GM06990 (cell line): ENCODE measurements at regions not wholly inside any gene's neighbourhood (a gene's known extent, or its start where the extent isn't known, plus 50 kb on each side); places are given as distances from the start of the nearest gene placed in this dataset.

Experiments
- DNase-seq: peaks from one replicate; pipeline ENCODE4 v3.0.0-alpha.2; 2011; ENCODE audit not compliant: insufficient read length; ENCODE audit errors: extremely low read depth
- H3K27me3 ChIP-seq: replicated peaks from 2 replicates; pipeline ENCODE4 v1.6.0; 2011; ENCODE audit warnings: low read length; ENCODE audit not compliant: control insufficient read depth, insufficient read depth
- H3K36me3 ChIP-seq: 2 replicates; pipeline ENCODE4 v1.5.1; 2011; ENCODE audit warnings: low read length; ENCODE audit not compliant: control insufficient read depth, insufficient read depth
- H3K4me3 ChIP-seq: replicated peaks from 2 replicates; pipeline ENCODE4 v1.5.1; 2011; ENCODE audit warnings: low read depth, mild to moderate bottlenecking, control low read depth, low read length
- TF ChIP-seq, protein P1 (sequence below): IDR thresholded peaks from 2 replicates; pipeline ENCODE4 v1.5.1; 2011; ENCODE audit warnings: low read length, control low read depth, mild to moderate bottlenecking, inconsistent platforms; ENCODE audit not compliant: insufficient read depth, poor library complexity, severe bottlenecking

- Histone ChIP-seq H3K27me3 (no peaks in the 10 kb centered on the region), H3K36me3 (no peaks in the 10 kb centered on the region), H3K4me3 (no peak overlapping the region)
- TF ChIP-seq, protein P1, sequence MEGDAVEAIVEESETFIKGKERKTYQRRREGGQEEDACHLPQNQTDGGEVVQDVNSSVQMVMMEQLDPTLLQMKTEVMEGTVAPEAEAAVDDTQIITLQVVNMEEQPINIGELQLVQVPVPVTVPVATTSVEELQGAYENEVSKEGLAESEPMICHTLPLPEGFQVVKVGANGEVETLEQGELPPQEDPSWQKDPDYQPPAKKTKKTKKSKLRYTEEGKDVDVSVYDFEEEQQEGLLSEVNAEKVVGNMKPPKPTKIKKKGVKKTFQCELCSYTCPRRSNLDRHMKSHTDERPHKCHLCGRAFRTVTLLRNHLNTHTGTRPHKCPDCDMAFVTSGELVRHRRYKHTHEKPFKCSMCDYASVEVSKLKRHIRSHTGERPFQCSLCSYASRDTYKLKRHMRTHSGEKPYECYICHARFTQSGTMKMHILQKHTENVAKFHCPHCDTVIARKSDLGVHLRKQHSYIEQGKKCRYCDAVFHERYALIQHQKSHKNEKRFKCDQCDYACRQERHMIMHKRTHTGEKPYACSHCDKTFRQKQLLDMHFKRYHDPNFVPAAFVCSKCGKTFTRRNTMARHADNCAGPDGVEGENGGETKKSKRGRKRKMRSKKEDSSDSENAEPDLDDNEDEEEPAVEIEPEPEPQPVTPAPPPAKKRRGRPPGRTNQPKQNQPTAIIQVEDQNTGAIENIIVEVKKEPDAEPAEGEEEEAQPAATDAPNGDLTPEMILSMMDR, result no peak
- DNase-seq, result no peak
Observed at GRCh38 chr11:31879681-31880080, 68.6 kb upstream of the PAX6 start.

DNA sequence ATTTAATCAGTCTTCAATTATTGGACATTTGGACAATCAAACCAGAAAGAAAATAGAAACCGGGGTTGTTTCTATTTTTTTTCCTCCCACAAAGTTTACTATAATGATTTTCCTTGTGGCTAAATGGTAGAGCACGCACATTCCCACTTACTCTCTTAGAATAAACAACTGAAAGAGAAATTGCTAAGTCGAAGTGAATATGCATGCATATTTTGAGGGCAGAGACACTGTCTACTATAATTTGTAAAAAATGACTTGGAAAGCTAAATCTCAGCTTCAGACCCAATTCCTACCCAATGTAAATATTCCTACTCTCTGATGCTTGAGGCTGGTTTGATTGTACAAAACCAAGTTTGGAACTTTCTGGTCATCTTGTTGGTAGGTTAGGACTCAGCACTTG lies 66.7 kb upstream of the PAX6 start:
- Histone ChIP-seq H3K27me3 (no peaks in the 10 kb centered on the region; the same call in 1 of the 2 replicates), H3K4me3 (no peak overlapping the region), H3K36me3 (no peaks in the 10 kb centered on the region)
- DNase-seq, result no peak
- TF ChIP-seq, protein P1, result no peak

DNA sequence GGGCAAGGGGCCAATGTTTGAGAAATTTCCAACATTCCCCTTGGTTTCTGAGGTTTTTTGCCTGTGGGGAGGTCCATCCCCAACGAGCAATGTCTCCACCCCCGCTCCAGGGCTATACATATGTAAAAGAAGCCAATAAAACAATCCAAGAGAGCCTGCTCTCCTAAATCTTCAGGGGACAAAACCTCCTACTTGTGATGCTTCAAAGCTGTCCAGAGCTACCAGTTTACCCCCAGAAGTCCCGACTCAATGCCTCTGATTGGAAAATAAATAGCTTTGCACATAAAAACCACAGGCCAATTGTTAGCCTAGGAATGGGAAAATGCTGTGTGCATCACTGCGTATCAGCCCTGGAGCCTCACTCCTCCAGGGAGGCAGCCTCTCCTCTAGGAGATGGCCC lies 66.0 kb upstream of the PAX6 start:
- H3K27me3 ChIP-seq, result no peaks in the 10 kb centered on the region; the same call in 1 of the 2 replicates
- TF ChIP-seq, protein P1, result no peak
- DNase-seq, result no peak
- H3K4me3 ChIP-seq, result no peak overlapping the region
- H3K36me3 ChIP-seq, result no peaks in the 10 kb centered on the region

DNA sequence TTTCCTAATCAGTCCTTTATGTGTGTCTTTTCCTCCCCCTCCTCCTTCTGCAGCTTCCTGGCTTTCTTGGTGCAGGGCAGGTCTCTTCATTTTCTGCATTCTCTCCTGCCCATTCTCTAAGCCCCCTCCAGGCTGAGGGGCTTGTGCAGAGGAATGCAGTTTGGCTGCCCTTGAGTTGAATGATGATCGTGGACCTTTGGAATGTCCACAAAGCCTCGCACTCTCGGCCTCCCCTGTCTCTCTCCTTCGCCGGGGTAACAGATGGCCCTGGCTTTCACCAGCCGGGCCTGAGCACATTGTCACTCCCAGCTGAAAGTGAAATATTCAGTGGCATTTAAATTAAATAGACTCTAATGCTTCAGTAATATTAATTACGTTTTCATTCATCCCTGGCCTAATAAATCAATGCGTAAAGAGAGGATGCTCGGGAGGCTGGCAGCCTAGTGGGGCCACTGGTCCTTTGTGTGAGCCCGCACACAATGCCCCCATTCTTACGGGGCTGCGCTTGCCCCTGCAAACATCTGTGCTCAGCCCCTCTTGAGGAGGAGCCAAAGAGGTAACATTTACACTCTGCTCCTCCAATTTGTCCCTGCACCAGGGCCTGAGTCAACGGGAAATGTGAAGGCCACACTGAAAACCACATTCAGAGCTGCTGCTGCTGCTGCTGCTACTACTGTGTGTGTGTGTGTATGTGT lies 64.9 kb upstream of the PAX6 start:
- TF ChIP-seq, protein P1, result no peak
- no peaks in the 10 kb centered on the region for H3K36me3 ChIP-seq
- no peak overlapping the region for H3K4me3 ChIP-seq
- no peak for DNase-seq
- no peaks in the 10 kb centered on the region; the same call in 1 of the 2 replicates for H3K27me3 ChIP-seq

DNA sequence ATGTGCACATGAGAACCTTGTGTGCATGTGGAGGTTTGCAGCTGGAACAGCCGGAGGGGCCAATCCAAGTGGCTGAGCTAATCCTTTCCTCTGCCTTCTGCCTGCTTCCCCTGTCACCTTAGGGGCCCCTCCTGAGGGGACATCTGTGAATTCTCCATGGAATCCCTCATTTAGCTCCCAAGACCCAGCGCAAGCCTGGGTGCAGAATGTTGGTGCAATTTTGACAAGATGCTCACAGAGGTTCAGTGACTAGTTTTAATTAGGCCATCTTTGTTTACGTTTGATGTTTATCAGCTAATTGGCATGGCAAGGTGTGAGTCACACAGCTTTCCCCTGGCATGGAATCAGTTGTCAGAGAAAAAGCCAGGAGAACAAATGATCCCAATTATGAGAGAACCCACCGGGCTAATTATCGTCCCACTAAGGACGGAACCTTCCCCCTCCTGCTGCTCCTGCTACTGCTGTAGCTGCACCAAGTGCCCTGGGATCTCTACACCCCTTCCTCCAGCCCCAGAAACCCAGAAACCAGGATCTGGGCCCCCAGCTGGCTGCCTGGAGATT lies 63.6 kb upstream of the PAX6 start:
- no peak for DNase-seq
- Histone ChIP-seq H3K27me3 (no peaks in the 10 kb centered on the region; the same call in 1 of the 2 replicates), H3K4me3 (no peak overlapping the region), H3K36me3 (no peaks in the 10 kb centered on the region)
- TF ChIP-seq, protein P1, result no peak
